ENCODE measurements at regions not wholly inside any gene's neighbourhood (a gene's known extent, or its start where the extent isn't known, plus 50 kb on each side); places are given as distances from the start of the nearest gene placed in this dataset.
"Not testable (repeated sequence)": the region's sequence is repeated elsewhere in the genome, so short reads cannot be mapped to it uniquely, and the experiment has no call there.

DNA sequence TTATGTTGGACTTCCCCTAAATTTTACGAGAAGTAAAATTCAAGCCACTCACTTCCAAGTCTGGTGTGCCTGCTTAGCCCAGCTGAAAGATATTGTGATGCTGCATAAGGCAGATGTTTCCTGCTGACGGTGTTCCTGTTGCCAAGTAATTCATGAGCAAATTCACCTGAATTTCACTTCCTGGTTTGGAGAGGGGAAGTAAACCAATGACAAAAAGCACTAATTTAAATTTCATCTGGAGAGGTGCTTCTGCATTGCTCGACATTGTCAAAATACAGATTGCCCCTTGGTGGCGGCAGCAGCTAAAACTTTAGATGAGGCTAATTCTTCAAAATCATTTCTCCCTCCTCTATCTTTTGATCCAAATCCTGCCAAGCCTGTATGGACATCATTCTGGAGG lies 281.1 kb downstream of the AACS start:
- Histone ChIP-seq H3K36me3 (ENCODE audit: control insufficient read depth, insufficient read depth, low read length) (no peaks in the 10 kb centered on the region), H3K4me3 (ENCODE audit: low read depth, low read length) (no peak overlapping the region), H3K27me3 (ENCODE audit: control insufficient read depth, insufficient read depth, low read length) (no peaks in the 10 kb centered on the region)
- DNase-seq (ENCODE audit: low read depth), result no peak
- ChIA-PET CTCF (no interaction called here), POLR2A (no interaction called here)
- TF ChIP-seq, protein P1, sequence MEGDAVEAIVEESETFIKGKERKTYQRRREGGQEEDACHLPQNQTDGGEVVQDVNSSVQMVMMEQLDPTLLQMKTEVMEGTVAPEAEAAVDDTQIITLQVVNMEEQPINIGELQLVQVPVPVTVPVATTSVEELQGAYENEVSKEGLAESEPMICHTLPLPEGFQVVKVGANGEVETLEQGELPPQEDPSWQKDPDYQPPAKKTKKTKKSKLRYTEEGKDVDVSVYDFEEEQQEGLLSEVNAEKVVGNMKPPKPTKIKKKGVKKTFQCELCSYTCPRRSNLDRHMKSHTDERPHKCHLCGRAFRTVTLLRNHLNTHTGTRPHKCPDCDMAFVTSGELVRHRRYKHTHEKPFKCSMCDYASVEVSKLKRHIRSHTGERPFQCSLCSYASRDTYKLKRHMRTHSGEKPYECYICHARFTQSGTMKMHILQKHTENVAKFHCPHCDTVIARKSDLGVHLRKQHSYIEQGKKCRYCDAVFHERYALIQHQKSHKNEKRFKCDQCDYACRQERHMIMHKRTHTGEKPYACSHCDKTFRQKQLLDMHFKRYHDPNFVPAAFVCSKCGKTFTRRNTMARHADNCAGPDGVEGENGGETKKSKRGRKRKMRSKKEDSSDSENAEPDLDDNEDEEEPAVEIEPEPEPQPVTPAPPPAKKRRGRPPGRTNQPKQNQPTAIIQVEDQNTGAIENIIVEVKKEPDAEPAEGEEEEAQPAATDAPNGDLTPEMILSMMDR (IDR thresholded peaks at IDR 0.05; ENCODE audit: insufficient read depth, low read depth, low read length), result no peak

DNA sequence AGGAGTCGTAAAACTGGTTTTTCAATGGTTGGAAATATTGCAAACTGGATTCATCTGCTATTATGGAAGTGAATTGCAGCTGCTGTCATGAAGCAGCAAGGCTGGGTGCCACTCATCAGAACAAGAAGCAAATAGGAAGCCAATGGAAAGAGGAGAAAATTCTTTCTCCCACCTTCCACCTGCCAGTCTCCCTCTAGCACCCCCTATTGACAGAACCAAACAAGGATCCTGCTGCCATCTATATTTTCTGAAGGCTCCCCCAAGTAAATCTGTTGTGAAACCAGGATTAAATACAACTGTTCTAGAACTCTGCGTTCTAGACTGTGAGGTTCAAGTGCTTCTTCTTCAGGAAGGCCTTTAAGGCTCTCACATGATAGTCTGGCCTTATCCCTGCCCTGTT lies 286.6 kb downstream of the AACS start:
- ChIA-PET CTCF (no interaction called here), POLR2A (no interaction called here)
- DNase-seq (ENCODE audit: low read depth), result no peak
- Histone ChIP-seq H3K27me3 (ENCODE audit: control insufficient read depth, insufficient read depth, low read length) (no peaks in the 10 kb centered on the region), H3K4me3 (ENCODE audit: low read depth, low read length) (no peak overlapping the region), H3K36me3 (ENCODE audit: control insufficient read depth, insufficient read depth, low read length) (no peaks in the 10 kb centered on the region)
- TF ChIP-seq, protein P1 (IDR thresholded peaks at IDR 0.05; ENCODE audit: insufficient read depth, low read depth, low read length), result no peak

- H3K27me3 ChIP-seq (ENCODE audit: control insufficient read depth, insufficient read depth, low read length); POLR2A ChIA-PET; CTCF ChIA-PET; H3K4me3 ChIP-seq (ENCODE audit: low read depth, low read length); DNase-seq (ENCODE audit: low read depth); H3K36me3 ChIP-seq (ENCODE audit: control insufficient read depth, insufficient read depth, low read length): not testable (repeated sequence)
Observed at GRCh38 chr12:125353002-125353401, 287.8 kb downstream of the AACS start.

- ChIA-PET POLR2A (no interaction called here), CTCF (no interaction called here)
- no peak for DNase-seq (ENCODE audit: low read depth)
- TF ChIP-seq, protein P1 (IDR thresholded peaks at IDR 0.05; ENCODE audit: insufficient read depth, low read depth, low read length), result no peak
- Histone ChIP-seq H3K36me3 (ENCODE audit: control insufficient read depth, insufficient read depth, low read length) (no peaks in the 10 kb centered on the region), H3K27me3 (ENCODE audit: control insufficient read depth, insufficient read depth, low read length) (no peaks in the 10 kb centered on the region), H3K4me3 (ENCODE audit: low read depth, low read length) (no peak overlapping the region)
Observed at GRCh38 chr12:125353871-125354270, 288.6 kb downstream of the AACS start.

- ChIA-PET POLR2A (no interaction called here), CTCF (no interaction called here)
- Histone ChIP-seq H3K4me3 (ENCODE audit: low read depth, low read length) (no peak overlapping the region), H3K36me3 (ENCODE audit: control insufficient read depth, insufficient read depth, low read length) (no peaks in the 10 kb centered on the region), H3K27me3 (ENCODE audit: control insufficient read depth, insufficient read depth, low read length) (no peaks in the 10 kb centered on the region)
- no peak for DNase-seq (ENCODE audit: low read depth)
- TF ChIP-seq, protein P1 (IDR thresholded peaks at IDR 0.05; ENCODE audit: insufficient read depth, low read depth, low read length), result no peak
Observed at GRCh38 chr12:125355614-125356013, 290.4 kb downstream of the AACS start.

DNA sequence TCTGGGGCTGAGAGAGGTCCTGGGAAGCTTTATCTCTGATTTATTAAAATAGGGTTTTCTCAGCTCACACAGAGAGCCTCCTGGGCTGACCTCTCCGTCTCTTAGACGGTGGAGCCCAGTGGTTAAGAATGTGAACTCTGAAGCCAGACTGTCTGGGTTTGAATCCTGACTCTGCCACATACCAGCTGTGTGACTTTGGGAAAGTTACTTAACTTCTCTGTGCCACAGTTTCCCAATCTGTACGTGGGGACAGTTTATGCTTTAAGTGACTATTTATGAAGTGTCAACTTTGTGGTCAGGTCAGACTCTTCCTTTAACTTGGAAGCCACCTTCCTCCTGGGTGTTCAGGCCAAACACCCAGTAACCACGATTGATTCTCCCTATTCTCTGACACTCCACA lies 290.9 kb downstream of the AACS start:
- no peaks in the 10 kb centered on the region for H3K27me3 ChIP-seq (ENCODE audit: control insufficient read depth, insufficient read depth, low read length)
- CTCF ChIA-PET, result interaction anchor here (0.9 kb wide), 1 partner anchor 15 kb away, joined by 3 read pairs; no protein-coding TSS in a partner anchor
- TF ChIP-seq, protein P1 (IDR thresholded peaks at IDR 0.05; ENCODE audit: insufficient read depth, low read depth, low read length), result no peak
- H3K36me3 ChIP-seq (ENCODE audit: control insufficient read depth, insufficient read depth, low read length), result no peaks in the 10 kb centered on the region
- no peak overlapping the region for H3K4me3 ChIP-seq (ENCODE audit: low read depth, low read length)
- DNase-seq (ENCODE audit: low read depth), result no peak
- POLR2A ChIA-PET, result no interaction called here
